ENCODE measurements at regions not wholly inside any gene's neighbourhood (a gene's known extent, or its start where the extent isn't known, plus 50 kb on each side); places are given as distances from the start of the nearest gene placed in this dataset.

DNA sequence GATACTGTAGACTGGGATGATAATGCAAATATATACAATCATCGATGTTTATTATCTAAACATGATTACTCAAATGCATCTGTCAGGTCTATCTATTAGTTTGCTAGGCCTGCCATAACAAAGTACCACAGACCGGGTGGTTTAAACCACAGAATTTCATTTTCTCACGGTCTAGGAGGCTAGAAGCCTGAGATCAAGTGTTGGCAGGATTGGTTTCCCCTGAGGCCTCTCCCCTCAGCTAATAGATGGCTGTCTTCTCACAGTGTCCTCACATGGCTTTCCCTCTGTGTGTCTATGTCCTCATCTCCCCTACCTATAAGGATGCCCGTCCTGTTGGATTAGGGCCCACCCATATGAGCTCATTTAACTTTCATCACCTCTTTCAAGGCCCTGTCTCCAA is 512.6 kb upstream of the SLC35B3 start:
- no CpG with 5 or more reads among the region's 4 CpGs for WGBS (ENCODE audit: extremely low coverage, insufficient read length, low lambda C conversion rate)
- DNase-seq, result no peak
- H3T11ph ChIP-seq (ENCODE audit: low read length), result no peak overlapping the region

More for the DNA sequence above, 512.6 kb upstream of the SLC35B3 start:
- Histone ChIP-seq H3K9me3 (ENCODE audit: control insufficient read depth, low read depth, low read length) (no peaks in the 10 kb centered on the region), H2BK20ac (ENCODE audit: low read depth, low read length, poor library complexity, severe bottlenecking) (no peak overlapping the region), H3K23ac (ENCODE audit: insufficient read length, low read depth, low read length) (no peak overlapping the region), H3K14ac (ENCODE audit: insufficient read depth, low read length) (no peak overlapping the region), H4K5ac (ENCODE audit: insufficient read length, low read depth, low read length) (no peak overlapping the region), H2BK15ac (ENCODE audit: low read depth, low read length) (no peak overlapping the region), H4K20me1 (ENCODE audit: control insufficient read depth, insufficient read depth, insufficient read length) (no peaks in the 10 kb centered on the region), H2AK5ac (ENCODE audit: insufficient read length, low read length) (no peak overlapping the region), H3K56ac (ENCODE audit: insufficient read length, low read depth, low read length) (no peak overlapping the region), H3K27ac (ENCODE audit: insufficient read length, low read depth, low read length) (no peak overlapping the region), H4K91ac (ENCODE audit: insufficient read length, low read depth, low read length) (no peak overlapping the region), H3K79me2 (ENCODE audit: insufficient read depth, low read length) (no peaks in the 10 kb centered on the region), H3K79me1 (ENCODE audit: insufficient read depth, low read depth, low read length, poor library complexity, severe bottlenecking) (no peaks in the 10 kb centered on the region), H4K8ac (replicated peaks; ENCODE audit: insufficient read length, low read depth, low read length) (no peak overlapping the region), H3K4me2 (ENCODE audit: insufficient read depth, insufficient read length, low read length) (no peak overlapping the region), H3K18ac (ENCODE audit: insufficient read length, low read depth, low read length) (no peak overlapping the region), H2AFZ (ENCODE audit: low read length) (no peak overlapping the region), H2BK12ac (ENCODE audit: insufficient read length, low read depth, low read length) (no peak overlapping the region), H2BK120ac (ENCODE audit: low read depth, low read length, poor library complexity, severe bottlenecking) (no peak overlapping the region), H3K9ac (ENCODE audit: extremely low read depth, insufficient read length, low read length) (no peak overlapping the region), H3K23me2 (ENCODE audit: insufficient read length, low read depth, low read length, poor library complexity, severe bottlenecking) (no peaks in the 10 kb centered on the region), H3K27me3 (ENCODE audit: insufficient read depth, low read length) (no peaks in the 10 kb centered on the region), H3K4ac (ENCODE audit: low read depth, low read length) (no peak overlapping the region), H2BK5ac (ENCODE audit: insufficient read length, low read length) (no peak overlapping the region), H3K4me1 (ENCODE audit: insufficient read depth, low read length) (no peaks in the 10 kb centered on the region; the same call in 1 of the 2 replicates)
- Mint-ChIP-seq H3K36me3 (ENCODE audit: insufficient read depth in 1 of 3, low read depth in 3 of 3) (no peaks in the 10 kb centered on the region), H3K27ac (no peak overlapping the region), H3K4me1 (peaks cover 2 to 13% of the 10 kb centered on the region in 2 experiments; a peak in 2 of 4 replicates), H3K4me3 (no peak overlapping the region), H3K9me3 (no peaks in the 10 kb centered on the region), H3K27me3 (ENCODE audit: low read depth) (no peaks in the 10 kb centered on the region)
- TF ChIP-seq, protein P1, sequence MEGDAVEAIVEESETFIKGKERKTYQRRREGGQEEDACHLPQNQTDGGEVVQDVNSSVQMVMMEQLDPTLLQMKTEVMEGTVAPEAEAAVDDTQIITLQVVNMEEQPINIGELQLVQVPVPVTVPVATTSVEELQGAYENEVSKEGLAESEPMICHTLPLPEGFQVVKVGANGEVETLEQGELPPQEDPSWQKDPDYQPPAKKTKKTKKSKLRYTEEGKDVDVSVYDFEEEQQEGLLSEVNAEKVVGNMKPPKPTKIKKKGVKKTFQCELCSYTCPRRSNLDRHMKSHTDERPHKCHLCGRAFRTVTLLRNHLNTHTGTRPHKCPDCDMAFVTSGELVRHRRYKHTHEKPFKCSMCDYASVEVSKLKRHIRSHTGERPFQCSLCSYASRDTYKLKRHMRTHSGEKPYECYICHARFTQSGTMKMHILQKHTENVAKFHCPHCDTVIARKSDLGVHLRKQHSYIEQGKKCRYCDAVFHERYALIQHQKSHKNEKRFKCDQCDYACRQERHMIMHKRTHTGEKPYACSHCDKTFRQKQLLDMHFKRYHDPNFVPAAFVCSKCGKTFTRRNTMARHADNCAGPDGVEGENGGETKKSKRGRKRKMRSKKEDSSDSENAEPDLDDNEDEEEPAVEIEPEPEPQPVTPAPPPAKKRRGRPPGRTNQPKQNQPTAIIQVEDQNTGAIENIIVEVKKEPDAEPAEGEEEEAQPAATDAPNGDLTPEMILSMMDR (conservative IDR thresholded peaks at IDR 0.05), result no peak

Data from H9 (cell line).